T-helper 2 cell (primary cell): ENCODE measurements at regions not wholly inside any gene's neighbourhood (a gene's known extent, or its start where the extent isn't known, plus 50 kb on each side); places are given as distances from the start of the nearest gene placed in this dataset.

ENCODE experiments used
- DNase-seq, 5 experiments: peaks; one replicate each; pipeline versions ENCODE4 v3.0.0 to v3.0.0-alpha.2; 2012 to 2022

DNA sequence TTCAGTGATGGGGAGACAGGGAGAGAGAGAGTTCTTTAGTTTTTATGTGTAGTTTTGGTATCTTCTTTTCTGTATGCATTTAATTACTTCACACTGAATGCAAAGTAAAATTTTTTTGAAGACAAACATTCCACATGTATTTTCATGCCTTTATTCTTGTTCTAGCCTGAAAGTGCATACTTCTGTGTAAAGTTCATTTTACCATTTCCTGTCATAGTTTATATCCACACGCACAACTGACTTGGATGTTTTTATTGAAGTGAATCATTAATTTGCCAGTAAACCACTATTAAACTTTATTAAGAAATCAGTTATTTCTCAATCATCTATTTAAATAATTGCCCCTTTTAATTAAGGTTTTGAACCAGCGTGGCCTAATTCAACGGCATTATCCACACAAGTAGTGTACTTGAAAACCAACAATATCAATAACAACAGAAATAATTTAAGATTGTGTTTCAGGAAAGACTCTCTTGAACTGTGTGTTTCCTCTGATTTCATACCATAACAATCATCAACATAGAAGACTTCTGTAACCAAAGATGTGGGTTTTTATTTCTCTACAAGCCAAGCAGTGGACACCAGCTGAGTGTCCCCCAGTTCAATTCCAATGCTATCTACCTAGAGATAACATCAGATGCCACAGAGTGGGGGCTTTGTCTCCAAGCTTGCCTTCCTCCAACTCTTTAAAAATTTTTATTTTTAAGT, 512.7 kb upstream of the JAG1 start:
- no peak for DNase-seq

DNA sequence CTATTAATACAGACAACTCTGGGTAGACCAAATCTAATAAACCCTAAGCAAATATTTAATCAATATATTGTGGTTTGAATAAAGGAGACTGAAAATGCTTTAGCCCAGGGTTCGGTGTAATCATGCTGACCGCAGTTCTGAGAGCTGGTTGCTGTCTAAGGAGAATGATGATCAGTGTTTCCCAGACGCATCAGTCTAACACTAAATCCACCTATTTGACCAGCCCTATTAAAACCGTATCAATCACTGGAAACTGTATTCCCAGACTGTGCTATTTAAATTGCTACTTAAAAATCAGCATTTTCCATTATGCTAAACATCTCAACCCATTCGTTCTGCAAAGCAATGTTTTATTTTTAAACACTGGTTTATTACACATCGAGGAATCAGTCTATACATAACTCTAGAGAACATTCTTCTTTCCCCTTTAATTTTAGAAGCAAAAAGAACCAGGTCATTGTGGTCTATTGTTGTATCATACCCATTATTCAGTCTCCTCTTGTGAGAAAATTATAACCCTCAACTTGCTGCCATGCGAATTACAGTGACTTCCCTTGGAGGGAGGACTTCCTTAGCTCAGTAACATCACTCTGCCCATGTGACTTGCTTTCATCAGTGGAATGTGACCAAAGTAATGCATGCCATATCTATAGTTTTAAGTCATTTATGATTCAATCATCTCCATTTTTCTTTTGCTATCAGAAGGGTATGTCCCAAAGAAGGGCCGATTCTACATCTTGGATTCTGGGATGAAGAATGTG, 515.2 kb upstream of the JAG1 start:
- no peak for DNase-seq

- DNase-seq = no peak
Observed at GRCh38 chr20:11190741-11191140, 516.9 kb upstream of the JAG1 start.

DNA sequence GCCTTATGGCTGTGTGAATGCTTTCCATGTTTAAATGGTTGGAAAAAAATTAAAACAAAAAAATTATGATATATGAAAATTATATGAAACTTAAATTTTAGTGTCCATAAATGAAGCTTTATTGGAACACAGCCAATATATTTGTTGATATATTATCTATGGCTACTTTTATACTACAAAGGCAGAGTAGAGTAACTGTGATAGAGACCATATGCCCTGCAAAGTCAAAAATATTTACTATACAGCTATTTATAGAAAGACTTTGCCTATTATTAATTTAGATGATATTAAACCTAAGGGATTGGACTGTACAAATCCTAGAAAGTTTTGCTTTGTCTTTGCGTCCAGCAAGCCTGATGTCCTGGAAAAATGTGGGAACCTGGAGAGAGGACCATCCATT, 518.3 kb upstream of the JAG1 start:
- DNase-seq = no peak

DNA sequence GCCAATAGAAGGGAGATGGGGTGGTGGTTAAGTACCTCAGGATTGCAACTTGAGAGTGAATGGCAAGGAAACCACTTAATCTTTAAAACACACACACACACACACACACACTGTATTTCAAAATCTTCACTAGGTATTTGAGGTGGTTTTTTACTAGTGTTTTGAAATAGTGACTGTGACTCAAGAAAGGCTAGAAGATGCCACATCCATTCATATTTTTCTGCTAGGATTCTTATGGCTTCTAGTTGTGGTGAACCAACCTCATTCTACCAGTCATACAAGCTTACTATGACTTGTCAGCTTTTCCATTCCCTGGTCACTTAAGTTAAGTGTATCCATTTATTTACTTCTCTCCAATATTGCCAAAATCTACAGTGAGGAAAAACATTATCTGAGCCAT, 519.4 kb upstream of the JAG1 start:
- DNase-seq = no peak

- DNase-seq = no peak
Observed at GRCh38 chr20:11195169-11195568, 521.4 kb upstream of the JAG1 start.

DNA sequence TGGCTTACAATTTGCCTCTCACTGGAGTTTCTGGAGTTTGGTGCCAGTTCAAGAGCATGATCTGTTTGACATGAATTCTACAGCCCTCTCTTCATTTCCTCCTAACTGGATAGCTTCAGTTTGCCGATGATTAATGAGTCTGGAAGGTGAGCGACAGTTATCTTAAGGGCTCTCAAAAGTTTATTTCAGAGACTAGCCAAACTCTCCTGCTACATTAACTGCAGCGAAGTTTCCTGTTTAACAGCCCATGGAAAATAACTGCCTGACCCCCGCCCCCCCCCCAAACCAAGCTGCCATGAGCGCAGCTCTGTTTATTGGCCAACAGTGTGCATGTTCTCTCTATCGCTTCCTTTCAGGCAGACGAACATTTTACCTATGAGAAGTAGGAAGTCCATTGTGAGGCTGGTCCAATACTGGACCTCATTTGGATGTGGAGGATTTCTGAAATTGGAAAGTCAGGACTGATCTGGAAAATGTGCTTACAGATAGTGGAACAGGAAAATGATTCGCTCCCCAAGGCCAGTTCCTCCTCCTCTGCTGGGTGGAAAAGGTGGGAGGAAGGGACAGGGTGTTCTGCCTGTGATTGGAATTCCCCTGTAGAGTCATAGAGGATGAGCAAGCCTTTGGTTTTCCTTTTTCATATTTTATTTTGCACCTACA, 522.2 kb upstream of the JAG1 start:
- no peak for DNase-seq

- DNase-seq = no peak
Observed at GRCh38 chr20:11197851-11198250, 524.1 kb upstream of the JAG1 start.

DNA sequence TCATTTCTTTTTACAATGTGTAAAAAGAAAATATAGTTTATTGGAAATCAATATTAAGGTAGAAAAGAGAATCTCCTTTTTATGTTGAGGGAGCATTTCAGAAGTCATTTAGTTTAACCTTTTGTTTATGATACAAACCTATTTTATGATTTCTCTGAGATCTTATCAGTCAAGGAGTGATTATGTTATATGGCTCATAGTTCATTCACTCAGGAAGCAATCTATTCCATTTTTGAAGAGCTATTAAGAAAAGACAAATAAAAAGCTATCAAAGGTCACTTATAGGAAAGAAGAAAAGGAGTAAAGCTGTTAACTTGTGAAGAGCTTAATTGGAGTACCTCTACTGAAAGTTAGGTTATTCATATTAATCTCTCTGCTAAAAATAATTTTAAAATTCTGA, 526.6 kb upstream of the JAG1 start:
- no peak for DNase-seq

DNA sequence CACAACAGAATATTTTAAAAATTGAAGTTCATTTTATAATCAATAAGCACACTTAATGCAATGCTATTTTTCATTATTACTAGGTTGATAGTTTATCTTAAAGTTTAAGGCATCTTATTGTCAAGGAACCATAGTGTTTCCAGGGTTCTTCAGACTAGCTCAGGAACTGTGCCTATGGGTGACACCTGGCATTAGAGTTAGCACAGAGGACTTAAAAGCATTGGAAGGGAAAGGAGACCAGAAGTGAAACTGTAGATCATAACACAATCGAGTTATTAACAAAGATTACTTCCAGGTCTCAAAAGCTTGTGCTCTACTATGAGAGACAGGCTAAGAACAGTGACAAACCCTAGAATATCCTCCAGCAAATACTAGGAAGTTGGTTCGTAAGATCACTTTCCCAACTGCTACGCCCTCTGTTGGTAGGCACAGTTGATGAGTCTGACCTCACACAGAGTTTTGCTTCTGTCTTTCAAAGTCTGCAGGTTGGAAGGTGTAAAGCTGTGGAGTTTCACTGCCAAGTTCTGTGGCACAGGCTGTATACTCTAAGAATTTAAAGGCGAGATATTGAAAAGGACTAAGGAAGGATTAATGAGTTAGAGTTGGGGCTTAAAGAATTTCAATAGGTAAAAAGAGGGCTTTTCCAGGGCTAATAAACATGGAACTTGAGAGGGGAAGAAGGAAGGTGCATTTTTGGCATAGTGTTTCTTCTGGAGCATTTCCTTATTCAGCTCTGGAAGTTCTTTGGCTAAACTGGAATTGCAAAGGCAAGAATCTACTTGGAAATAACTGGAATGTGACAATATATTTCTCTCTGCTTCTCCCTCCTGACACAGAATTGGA, 531.3 kb upstream of the JAG1 start:
- peak in 1 of 5 experiments; percentile 27 for DNase-seq

- DNase-seq = no peak
Observed at GRCh38 chr20:11205769-11206362, 532.1 kb upstream of the JAG1 start.

DNA sequence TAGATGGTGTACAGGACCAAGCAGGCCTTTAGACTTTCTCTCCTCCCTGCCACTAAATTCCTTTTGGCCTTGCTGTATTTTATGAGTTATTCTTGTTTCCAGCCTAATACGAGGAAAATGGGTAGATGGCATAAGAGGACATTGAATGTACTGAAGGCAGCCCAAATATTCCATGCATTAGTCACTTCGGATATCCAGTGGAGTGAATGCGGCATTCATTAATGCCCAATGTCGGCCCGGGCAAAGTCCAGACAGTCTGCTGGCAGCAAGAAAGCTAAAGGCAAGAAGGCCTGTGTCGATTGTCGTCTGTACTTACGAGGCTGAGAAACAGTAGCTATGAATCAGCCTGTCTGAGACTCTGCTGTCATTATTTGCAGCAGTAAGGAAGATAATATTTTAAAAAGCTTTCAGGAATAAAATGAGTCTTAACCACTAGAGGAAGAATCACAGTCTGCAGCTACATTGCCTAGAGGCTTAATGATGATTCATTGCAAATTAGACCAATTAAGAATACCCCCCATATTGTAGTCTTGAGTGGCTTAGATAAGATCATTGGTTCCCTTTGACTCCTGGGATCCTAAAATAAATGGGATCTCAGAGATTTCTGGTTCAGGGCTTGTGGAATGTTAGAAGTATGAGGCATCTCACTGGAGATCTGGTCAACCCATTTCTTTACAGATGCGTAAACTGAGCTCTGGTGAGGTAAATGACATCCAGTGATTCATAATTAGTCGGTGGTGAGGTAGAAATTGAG, 534.1 kb upstream of the JAG1 start:
- no peak for DNase-seq

DNA sequence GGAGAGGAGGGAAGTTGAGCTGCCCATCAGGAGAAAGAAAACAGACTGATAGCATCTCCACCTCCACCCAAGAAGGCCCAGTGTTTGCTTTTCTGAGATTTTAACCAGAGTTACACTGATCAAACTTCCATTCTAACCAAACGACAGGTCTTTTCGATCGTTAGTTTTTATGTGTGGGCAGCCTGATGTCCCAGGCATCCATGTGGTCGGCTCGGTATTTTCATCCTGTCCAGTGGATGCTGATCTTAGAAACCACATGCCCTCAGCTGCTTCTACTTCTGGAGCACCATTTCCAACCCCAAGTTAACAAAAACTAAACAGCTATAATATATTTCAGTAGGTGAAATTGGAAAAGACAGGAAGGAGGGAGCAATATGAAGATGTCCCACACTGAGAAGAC, 536.8 kb upstream of the JAG1 start:
- DNase-seq = no peak

- DNase-seq = no peak
Observed at GRCh38 chr20:11212272-11212671, 538.5 kb upstream of the JAG1 start.

DNA sequence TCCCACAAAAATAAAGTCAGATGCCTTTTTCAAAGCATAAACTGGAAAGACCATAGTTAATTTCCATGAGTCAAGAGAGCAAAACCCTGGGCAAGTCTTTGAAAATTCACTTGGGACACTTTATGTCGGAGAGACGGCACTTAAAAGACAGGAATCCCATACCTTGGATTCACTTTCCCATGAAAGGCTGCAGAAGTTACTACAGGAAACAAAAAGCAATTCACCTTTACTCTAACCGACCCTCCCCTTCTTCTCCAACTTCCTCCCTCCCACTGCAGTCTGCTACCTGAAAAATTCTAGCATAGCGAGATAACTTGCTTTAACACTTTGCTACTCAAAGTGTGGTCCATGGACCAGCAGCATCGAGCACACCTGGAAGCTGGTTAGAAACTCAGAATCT, 539.1 kb upstream of the JAG1 start:
- no peak for DNase-seq

GRCh38 chr20:11214256-11214840, 540.5 kb upstream of the JAG1 start:
- no peak for DNase-seq

GRCh38 chr20:11216451-11217314, 542.9 kb upstream of the JAG1 start:
- DNase-seq = no peak

DNA sequence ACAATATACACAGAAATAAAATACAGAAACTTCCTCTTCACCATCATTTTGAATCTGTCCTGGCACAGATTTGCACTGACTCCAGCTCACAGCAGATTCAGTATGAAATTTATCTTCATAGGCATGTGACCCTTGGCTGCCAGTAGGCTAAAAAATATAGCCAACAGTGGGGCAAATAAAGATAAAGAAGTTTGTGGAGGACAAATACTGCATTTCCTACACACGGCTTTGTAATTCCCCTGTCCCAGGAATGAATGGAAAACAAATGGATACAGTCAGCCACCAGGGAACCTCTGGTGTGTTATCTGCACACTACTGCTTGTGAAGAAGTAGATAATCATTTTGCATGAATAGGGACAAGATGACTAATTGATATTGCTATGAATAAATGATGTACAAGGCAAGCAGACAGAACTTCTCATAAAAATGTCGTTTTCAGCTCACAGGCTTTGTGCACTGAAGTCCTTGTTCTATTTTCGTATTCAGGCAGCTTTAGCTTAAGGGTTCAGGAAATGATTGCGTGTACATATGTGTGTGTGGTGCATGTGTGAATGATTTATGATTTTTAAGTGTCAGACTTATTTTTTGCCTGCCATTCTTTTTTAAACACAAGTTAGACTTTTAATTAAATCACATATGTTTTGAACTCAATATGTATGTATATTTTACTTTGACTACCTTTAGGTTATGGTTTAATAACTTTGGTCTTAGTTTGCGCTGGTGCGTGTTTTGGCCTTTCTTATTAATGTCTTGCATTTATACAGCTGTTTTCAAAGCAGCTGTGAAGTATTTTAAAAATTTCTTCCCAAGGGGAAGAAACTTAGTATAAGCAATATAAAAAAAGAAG, 543.8 kb upstream of the JAG1 start:
- no peak for DNase-seq

- no peak for DNase-seq
Observed at GRCh38 chr20:11218173-11218680, 544.4 kb upstream of the JAG1 start.
